ENCODE measurements at regions not wholly inside any gene's neighbourhood (a gene's known extent, or its start where the extent isn't known, plus 50 kb on each side); places are given as distances from the start of the nearest gene placed in this dataset.

- no peak for TF ChIP-seq CTCF (IDR thresholded peaks at IDR 0.05)
- no peak for TF ChIP-seq POLR2A (IDR thresholded peaks at IDR 0.05)
Measured at GRCh38 chr15:47358876-47359275, 358.4 kb upstream of the SEMA6D start.

All from thyroid gland (tissue), 4 donors.